ENCODE measurements at regions not wholly inside any gene's neighbourhood (a gene's known extent, or its start where the extent isn't known, plus 50 kb on each side); places are given as distances from the start of the nearest gene placed in this dataset.

- DNase-seq (ENCODE audit: insufficient read length, low spot score, missing footprints), result no peak
- H3K4me3 ChIP-seq (ENCODE audit: insufficient read depth, low read length), result no peak overlapping the region
- no peak overlapping the region for H2AFZ ChIP-seq (ENCODE audit: low read length)
- no peak overlapping the region for H3K27ac ChIP-seq (ENCODE audit: low read depth, low read length)
- no peaks in the 10 kb centered on the region for H3K79me2 ChIP-seq (ENCODE audit: insufficient read depth, low read length)
- no peaks in the 10 kb centered on the region for H3K9me3 ChIP-seq (ENCODE audit: low read depth, low read length)
- no peaks in the 10 kb centered on the region for H4K20me1 ChIP-seq (ENCODE audit: insufficient read depth, low read length)
- H3K4me1 ChIP-seq (ENCODE audit: insufficient read depth, low read length), result no peaks in the 10 kb centered on the region
- no peak for TF ChIP-seq CTCF (IDR thresholded peaks at IDR 0.05; ENCODE audit: extremely low read depth, low read depth, low read length)
- H3K4me2 ChIP-seq (ENCODE audit: insufficient read depth, low read length), result no peak overlapping the region
- H3K36me3 ChIP-seq (ENCODE audit: insufficient read depth, low read length), result no peaks in the 10 kb centered on the region
- peaks cover 20% of the 10 kb centered on the region for H3K27me3 ChIP-seq (ENCODE audit: insufficient read depth, low read length)
Observed at GRCh38 chr2:10978090-10978670, 66.4 kb downstream of the KCNF1 start.

GRCh38 chr2:10980071-10980470, 68.3 kb downstream of the KCNF1 start:
- H3K4me2 ChIP-seq (ENCODE audit: insufficient read depth, low read length), result no peak overlapping the region
- no peak overlapping the region for H3K27ac ChIP-seq (ENCODE audit: low read depth, low read length)
- H2AFZ ChIP-seq (ENCODE audit: low read length), result no peak overlapping the region
- peaks cover 31% of the 10 kb centered on the region for H3K27me3 ChIP-seq (ENCODE audit: insufficient read depth, low read length)
- H3K4me3 ChIP-seq (ENCODE audit: insufficient read depth, low read length), result no peak overlapping the region
- no peak for DNase-seq (ENCODE audit: insufficient read length, low spot score, missing footprints)
- no peaks in the 10 kb centered on the region for H3K9me3 ChIP-seq (ENCODE audit: low read depth, low read length)
- H4K20me1 ChIP-seq (ENCODE audit: insufficient read depth, low read length), result no peaks in the 10 kb centered on the region
- H3K4me1 ChIP-seq (ENCODE audit: insufficient read depth, low read length), result no peaks in the 10 kb centered on the region
- no peaks in the 10 kb centered on the region for H3K36me3 ChIP-seq (ENCODE audit: insufficient read depth, low read length)
- H3K79me2 ChIP-seq (ENCODE audit: insufficient read depth, low read length), result no peaks in the 10 kb centered on the region
- no peak for TF ChIP-seq CTCF (IDR thresholded peaks at IDR 0.05; ENCODE audit: extremely low read depth, low read depth, low read length)

- Histone ChIP-seq H3K4me2 (ENCODE audit: insufficient read depth, low read length) (no peak overlapping the region), H3K36me3 (ENCODE audit: insufficient read depth, low read length) (no peaks in the 10 kb centered on the region), H3K4me3 (ENCODE audit: insufficient read depth, low read length) (no peak overlapping the region), H3K79me2 (ENCODE audit: insufficient read depth, low read length) (no peaks in the 10 kb centered on the region), H3K27ac (ENCODE audit: low read depth, low read length) (no peak overlapping the region), H3K9me3 (ENCODE audit: low read depth, low read length) (no peaks in the 10 kb centered on the region), H4K20me1 (ENCODE audit: insufficient read depth, low read length) (no peaks in the 10 kb centered on the region), H3K4me1 (ENCODE audit: insufficient read depth, low read length) (no peaks in the 10 kb centered on the region), H3K27me3 (ENCODE audit: insufficient read depth, low read length) (peaks cover 32% of the 10 kb centered on the region), H2AFZ (ENCODE audit: low read length) (no peak overlapping the region)
- no peak for TF ChIP-seq CTCF (IDR thresholded peaks at IDR 0.05; ENCODE audit: extremely low read depth, low read depth, low read length)
- no peak for DNase-seq (ENCODE audit: insufficient read length, low spot score, missing footprints)
Observed at GRCh38 chr2:10980886-10981425, 69.2 kb downstream of the KCNF1 start.

GRCh38 chr2:10981451-10981850, 69.7 kb downstream of the KCNF1 start:
- peaks cover 32% of the 10 kb centered on the region for H3K27me3 ChIP-seq (ENCODE audit: insufficient read depth, low read length)
- no peaks in the 10 kb centered on the region for H3K4me1 ChIP-seq (ENCODE audit: insufficient read depth, low read length)
- H3K36me3 ChIP-seq (ENCODE audit: insufficient read depth, low read length), result no peaks in the 10 kb centered on the region
- H3K4me2 ChIP-seq (ENCODE audit: insufficient read depth, low read length), result no peak overlapping the region
- no peak for DNase-seq (ENCODE audit: insufficient read length, low spot score, missing footprints)
- H4K20me1 ChIP-seq (ENCODE audit: insufficient read depth, low read length), result no peaks in the 10 kb centered on the region
- H2AFZ ChIP-seq (ENCODE audit: low read length), result no peak overlapping the region
- no peak for TF ChIP-seq CTCF (IDR thresholded peaks at IDR 0.05; ENCODE audit: extremely low read depth, low read depth, low read length)
- H3K27ac ChIP-seq (ENCODE audit: low read depth, low read length), result no peak overlapping the region
- H3K79me2 ChIP-seq (ENCODE audit: insufficient read depth, low read length), result no peaks in the 10 kb centered on the region
- no peak overlapping the region for H3K4me3 ChIP-seq (ENCODE audit: insufficient read depth, low read length)
- no peaks in the 10 kb centered on the region for H3K9me3 ChIP-seq (ENCODE audit: low read depth, low read length)

Measured in osteoblast (primary cell).